Esophagus muscularis mucosa (tissue), 4 donors: ENCODE measurements at regions not wholly inside any gene's neighbourhood (a gene's known extent, or its start where the extent isn't known, plus 50 kb on each side); places are given as distances from the start of the nearest gene placed in this dataset.

Source experiments
- CTCF ChIP-seq, 3 experiments: fragments of 200-600 bp in 2 of 3; fragments of 450-650 bp in 1 of 3; sonication (generic) in 2 of 3; IDR thresholded peaks; one replicate each; pipeline ENCODE4 v1.5.1; 2017 to 2019; ENCODE audit warnings: antibody characterized with exemption in 3 of 3, mild to moderate bottlenecking in 2 of 3, moderate library complexity in 1 of 3
- EP300 ChIP-seq: sonication (generic); formaldehyde crosslinking; IDR thresholded peaks from one replicate; pipeline ENCODE4 v1.6.1; 2017; ENCODE audit warnings: antibody characterized with exemption
- POLR2A ChIP-seq: fragments of 450-650 bp; IDR thresholded peaks from one replicate; pipeline ENCODE4 v1.6.1; 2017; ENCODE audit warnings: antibody characterized with exemption, moderate library complexity, mild to moderate bottlenecking, low read depth
- POLR2AphosphoS5 ChIP-seq, 2 donors: sonication (generic); formaldehyde crosslinking; IDR thresholded peaks; one replicate each; pipeline ENCODE4 v1.6.1; 2017; ENCODE audit warnings: antibody characterized with exemption in 2 of 2

GRCh38 chr10:36559412-36560400 lies 565.7 kb upstream of the ANKRD30A start:
- no peak for TF ChIP-seq CTCF (IDR thresholded peaks at IDR 0.05)
- TF ChIP-seq EP300: no peak
- no peak for TF ChIP-seq POLR2AphosphoS5 (IDR thresholded peaks at IDR 0.05)
- TF ChIP-seq POLR2A: no peak
